ENCODE measurements at regions not wholly inside any gene's neighbourhood (a gene's known extent, or its start where the extent isn't known, plus 50 kb on each side); places are given as distances from the start of the nearest gene placed in this dataset.

- Histone ChIP-seq H3K27me3 (peaks cover 0 to 17% of the 10 kb centered on the region in 2 donors), H3K36me3 (no peaks in the 10 kb centered on the region), H3K27ac (no peak overlapping the region), H3K9me3 (no peaks in the 10 kb centered on the region), H3K4me1 (no peaks in the 10 kb centered on the region), H3K4me3 (no peak overlapping the region)
- intact Hi-C loops (cut with DNase I), result no loop called here
- DNase-seq, result no peak
- no peak for TF ChIP-seq CTCF (IDR thresholded peaks at IDR 0.05)
- ATAC-seq, result no peak
Observed at GRCh38 chr4:112813790-112814189, 176.8 kb downstream of the LARP7 start.

- Histone ChIP-seq H3K4me1 (no peaks in the 10 kb centered on the region), H3K36me3 (no peaks in the 10 kb centered on the region), H3K4me3 (peak overlapping the region; percentile 9 to 22), H3K9me3 (no peaks in the 10 kb centered on the region), H3K27ac (no peak overlapping the region), H3K27me3 (peaks cover 0 to 20% of the 10 kb centered on the region in 2 donors)
- DNase-seq, result peak in 3 of 4 donors; percentile 11 to 49 (median 48)
- no peak for TF ChIP-seq CTCF (IDR thresholded peaks at IDR 0.05)
- peak; percentile 86 for ATAC-seq
- intact Hi-C loops (cut with DNase I), result no loop called here
Observed at GRCh38 chr4:112817933-112818593, 181.1 kb downstream of the LARP7 start.

DNA sequence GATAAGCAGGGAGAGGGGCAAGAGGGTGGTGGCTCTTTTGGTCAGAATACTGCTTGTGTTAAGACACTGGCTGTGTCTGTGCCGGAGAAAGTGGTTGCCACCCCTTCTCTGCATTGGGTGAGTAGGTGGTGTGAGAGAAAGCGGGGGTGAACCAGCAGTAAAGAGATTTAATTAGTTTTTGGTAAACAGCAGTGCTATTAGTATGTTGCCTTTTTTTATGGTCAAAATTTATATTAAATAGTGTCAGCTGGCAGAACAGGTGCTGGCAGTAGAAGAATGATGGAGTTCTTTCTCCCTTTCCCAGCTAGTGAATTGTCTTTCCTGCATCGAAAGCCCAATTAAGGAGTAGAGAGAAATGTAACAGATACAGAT lies 181.6 kb downstream of the LARP7 start:
- H3K27me3 ChIP-seq, result peaks cover 0 to 20% of the 10 kb centered on the region in 2 donors
- H3K4me3 ChIP-seq, result peak overlapping the region in 1 of 2 donors; percentile 22
- ATAC-seq, result no peak
- no peak for TF ChIP-seq CTCF (IDR thresholded peaks at IDR 0.05)
- no peaks in the 10 kb centered on the region for H3K36me3 ChIP-seq
- no peaks in the 10 kb centered on the region for H3K9me3 ChIP-seq
- intact Hi-C loops (cut with DNase I), result no loop called here
- DNase-seq, result no peak
- no peak overlapping the region for H3K27ac ChIP-seq
- H3K4me1 ChIP-seq, result no peaks in the 10 kb centered on the region

GRCh38 chr4:112819729-112820128 lies 182.8 kb downstream of the LARP7 start:
- Histone ChIP-seq H3K4me3 (no peak overlapping the region), H3K27ac (no peak overlapping the region), H3K4me1 (no peaks in the 10 kb centered on the region), H3K9me3 (no peaks in the 10 kb centered on the region), H3K36me3 (no peaks in the 10 kb centered on the region), H3K27me3 (peaks cover 0 to 20% of the 10 kb centered on the region in 2 donors)
- ATAC-seq, result no peak
- TF ChIP-seq CTCF (IDR thresholded peaks at IDR 0.05), result no peak
- intact Hi-C loops (cut with DNase I), result no loop called here
- no peak for DNase-seq

DNA sequence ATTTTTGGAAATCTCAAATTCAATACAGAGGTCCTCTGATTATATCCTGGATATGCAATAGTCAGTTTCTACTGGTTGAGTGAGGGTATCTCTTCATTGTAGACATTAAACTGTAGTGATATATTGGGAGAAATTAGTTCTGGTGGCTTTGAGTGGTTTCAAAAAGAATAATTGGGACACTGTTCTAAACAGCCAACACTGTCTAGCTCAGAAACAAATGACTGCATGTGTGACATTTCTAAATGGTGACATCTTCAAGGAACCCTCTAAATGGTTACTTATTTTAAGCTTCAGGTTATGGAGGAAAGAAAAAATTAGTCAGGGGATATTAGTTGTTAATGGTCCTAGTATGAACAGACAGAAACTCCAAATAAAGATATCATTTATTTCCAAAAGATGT lies 186.2 kb downstream of the LARP7 start:
- TF ChIP-seq CTCF (IDR thresholded peaks at IDR 0.05), result no peak
- intact Hi-C loops (cut with DNase I), result no loop called here
- Histone ChIP-seq H3K27me3 (peaks cover 0 to 9% of the 10 kb centered on the region in 2 donors), H3K36me3 (no peaks in the 10 kb centered on the region), H3K4me1 (no peaks in the 10 kb centered on the region), H3K4me3 (no peak overlapping the region), H3K27ac (no peak overlapping the region), H3K9me3 (no peaks in the 10 kb centered on the region)
- ATAC-seq, result no peak
- DNase-seq, result no peak
